ENCODE measurements at regions not wholly inside any gene's neighbourhood (a gene's known extent, or its start where the extent isn't known, plus 50 kb on each side); places are given as distances from the start of the nearest gene placed in this dataset.

DNA sequence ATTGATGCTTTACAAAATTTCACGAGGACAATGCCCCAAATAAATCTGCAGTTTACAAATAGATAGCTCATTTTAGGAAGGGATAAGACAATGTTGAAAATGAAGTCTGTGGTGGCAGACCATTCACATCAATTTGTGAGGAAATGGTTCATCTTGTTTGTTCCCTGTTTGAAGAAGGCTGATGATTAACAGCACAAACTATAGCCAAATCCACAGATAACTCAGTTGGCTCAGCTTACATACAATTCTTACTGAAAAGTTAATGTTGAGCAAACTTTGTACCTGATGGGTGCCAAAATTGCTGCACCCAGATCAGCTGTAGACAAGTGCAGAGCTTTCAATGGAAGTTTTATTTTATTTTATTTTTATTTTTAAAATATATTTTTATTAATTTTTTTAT is 763.9 kb downstream of the DOK5 start:
- TF ChIP-seq CTCF (IDR thresholded peaks at IDR 0.05; ENCODE audit: poor library complexity): no peak
- no peak for TF ChIP-seq EZH2phosphoT487 (IDR thresholded peaks at IDR 0.05; ENCODE audit: low read depth, severe bottlenecking, unreplicated experiment)
